Gastrocnemius medialis (tissue), 4 donors: ENCODE measurements at regions not wholly inside any gene's neighbourhood (a gene's known extent, or its start where the extent isn't known, plus 50 kb on each side); places are given as distances from the start of the nearest gene placed in this dataset.

Source experiments
- ATAC-seq, 2 donors: fragments of 150-250 bp; one replicate each; pipeline ENCODE4 v1.9.1; 2016
- DNase-seq, 2 donors: peaks; one replicate each; pipeline ENCODE4 v3.0.0-alpha.2; 2019
- H3K27ac ChIP-seq, 4 donors: fragments of 200-600 bp; sonication (generic); 1 replicate in 1 of 4; 2 replicates in 3 of 4; pipeline ENCODE4 v1.5.1; 2016 to 2018; ENCODE audit warnings: mild to moderate bottlenecking in 2 of 4, moderate library complexity in 1 of 4
- H3K27me3 ChIP-seq, 3 donors: fragments of 200-600 bp; sonication (generic) in 2 of 3; 1 replicate in 1 of 3; 2 replicates in 2 of 3; pipeline versions ENCODE4 v1.5.1 to v1.6.0; 2016 to 2019; ENCODE audit warnings: mild to moderate bottlenecking in 1 of 3, moderate library complexity in 1 of 3
- H3K36me3 ChIP-seq, 2 donors: fragments of 200-600 bp; sonication (generic) in 1 of 2; one replicate each; pipeline ENCODE4 v1.5.1; 2017 to 2018
- H3K4me1 ChIP-seq, 2 donors: fragments of 200-600 bp; sonication (generic) in 1 of 2; one replicate each; pipeline ENCODE4 v1.5.1; 2016 to 2017; ENCODE audit warnings: mild to moderate bottlenecking in 2 of 2
- H3K4me3 ChIP-seq, 4 donors: fragments of 200-600 bp; sonication (generic) in 3 of 4; 1 replicate in 1 of 4; 2 replicates in 3 of 4; pipeline ENCODE4 v1.5.1; 2016 to 2019; ENCODE audit warnings: mild to moderate bottlenecking in 2 of 4
- H3K9me3 ChIP-seq, 3 donors: fragments of 200-600 bp; sonication (generic) in 2 of 3; 1 replicate in 1 of 3; 2 replicates in 2 of 3; pipeline ENCODE4 v1.5.1; 2016 to 2019
- CTCF ChIP-seq, 5 experiments: fragments of 450-650 bp in 3 of 5; fragments of 200-600 bp in 2 of 5; sonication (generic) in 2 of 5; IDR thresholded peaks in 4 of 5; conservative IDR thresholded peaks in 1 of 5; 1 replicate in 4 of 5; 2 replicates in 1 of 5; pipeline ENCODE4 v1.5.1; 2016 to 2019; ENCODE audit warnings: antibody characterized with exemption in 5 of 5, mild to moderate bottlenecking in 3 of 5, moderate library complexity in 3 of 5
- POLR2A ChIP-seq, 2 donors: fragments of 450-650 bp; IDR thresholded peaks; one replicate each; pipeline ENCODE4 v1.6.1; 2017; ENCODE audit warnings: antibody characterized with exemption in 2 of 2, mild to moderate bottlenecking in 2 of 2, moderate library complexity in 2 of 2
- in situ Hi-C, 4 donors: fragments of 200-750 bp; cut with MboI; loops; one replicate each; pipeline versions ENCODE4 v1.15.0 to v1.8.0; 2017; ENCODE audit warnings: low sequenced_read_pairs in 4 of 4
- intact Hi-C: fragments of 100-400 bp; cut with DNase I; formaldehyde crosslinking; loops from one replicate; pipeline ENCODE4 v1.15.1; 2023; ENCODE audit warnings: low total_unique reads

GRCh38 chr5:3954199-3954598 lies 358.6 kb downstream of the IRX1 start:
- intact Hi-C loops (no loop called here), in situ Hi-C loops (no loop called here)
- Histone ChIP-seq H3K9me3 (no peaks in the 10 kb centered on the region), H3K4me1 (no peaks in the 10 kb centered on the region), H3K27me3 (no peaks in the 10 kb centered on the region), H3K27ac (no peak overlapping the region), H3K36me3 (no peaks in the 10 kb centered on the region), H3K4me3 (no peak overlapping the region)
- no peak for ATAC-seq
- DNase-seq = no peak
- TF ChIP-seq POLR2A (IDR thresholded peaks at IDR 0.05) = no peak
- no peak for TF ChIP-seq CTCF (IDR thresholded peaks at IDR 0.05 in 4 of 5, conservative IDR thresholded peaks at IDR 0.05 in 1 of 5)

GRCh38 chr5:3954633-3955032 lies 359.0 kb downstream of the IRX1 start:
- intact Hi-C loops (no loop called here), in situ Hi-C loops (no loop called here)
- no peak for TF ChIP-seq POLR2A (IDR thresholded peaks at IDR 0.05)
- no peak for TF ChIP-seq CTCF (IDR thresholded peaks at IDR 0.05 in 4 of 5, conservative IDR thresholded peaks at IDR 0.05 in 1 of 5)
- no peak for ATAC-seq
- H3K36me3 ChIP-seq = no peaks in the 10 kb centered on the region
- no peak for DNase-seq
- H3K4me1 ChIP-seq = no peaks in the 10 kb centered on the region
- no peak overlapping the region for H3K27ac ChIP-seq
- no peaks in the 10 kb centered on the region for H3K9me3 ChIP-seq
- H3K4me3 ChIP-seq = no peak overlapping the region
- no peaks in the 10 kb centered on the region for H3K27me3 ChIP-seq

- ATAC-seq (no peak), DNase-seq (no peak)
- H3K9me3 ChIP-seq = no peaks in the 10 kb centered on the region
- intact Hi-C loops (no loop called here), in situ Hi-C loops (no loop called here)
- H3K4me1 ChIP-seq = no peaks in the 10 kb centered on the region
- TF ChIP-seq POLR2A (IDR thresholded peaks at IDR 0.05) (no peak), CTCF (IDR thresholded peaks at IDR 0.05 in 4 of 5, conservative IDR thresholded peaks at IDR 0.05 in 1 of 5) (no peak)
- H3K27ac ChIP-seq = no peak overlapping the region
- H3K4me3 ChIP-seq = no peak overlapping the region
- H3K27me3 ChIP-seq = no peaks in the 10 kb centered on the region
- H3K36me3 ChIP-seq = no peaks in the 10 kb centered on the region
Observed at GRCh38 chr5:3957658-3958057, 362.0 kb downstream of the IRX1 start.

GRCh38 chr5:3958389-3958788 lies 362.8 kb downstream of the IRX1 start:
- Histone ChIP-seq H3K4me1 (no peaks in the 10 kb centered on the region), H3K27me3 (no peaks in the 10 kb centered on the region), H3K27ac (no peak overlapping the region), H3K36me3 (no peaks in the 10 kb centered on the region), H3K4me3 (no peak overlapping the region), H3K9me3 (no peaks in the 10 kb centered on the region)
- no peak for DNase-seq
- in situ Hi-C loops (no loop called here), intact Hi-C loops (no loop called here)
- ATAC-seq = no peak
- no peak for TF ChIP-seq CTCF (IDR thresholded peaks at IDR 0.05 in 4 of 5, conservative IDR thresholded peaks at IDR 0.05 in 1 of 5)
- no peak for TF ChIP-seq POLR2A (IDR thresholded peaks at IDR 0.05)

GRCh38 chr5:3962113-3962512 lies 366.5 kb downstream of the IRX1 start:
- H3K4me1 ChIP-seq = no peaks in the 10 kb centered on the region
- H3K36me3 ChIP-seq = no peaks in the 10 kb centered on the region
- no peaks in the 10 kb centered on the region for H3K27me3 ChIP-seq
- no peak for TF ChIP-seq CTCF (IDR thresholded peaks at IDR 0.05 in 4 of 5, conservative IDR thresholded peaks at IDR 0.05 in 1 of 5)
- TF ChIP-seq POLR2A (IDR thresholded peaks at IDR 0.05) = no peak
- no peaks in the 10 kb centered on the region for H3K9me3 ChIP-seq
- intact Hi-C loops = no loop called here
- H3K4me3 ChIP-seq = no peak overlapping the region
- ATAC-seq (no peak), DNase-seq (no peak)
- no peak overlapping the region for H3K27ac ChIP-seq
- in situ Hi-C loops = no loop called here
